GM12865 (cell line): ENCODE measurements at regions not wholly inside any gene's neighbourhood (a gene's known extent, or its start where the extent isn't known, plus 50 kb on each side); places are given as distances from the start of the nearest gene placed in this dataset.

Experiments used
- DNase-seq: peaks from one replicate; pipeline ENCODE4 v3.0.0; 2010; ENCODE audit warnings: low read depth
- H3K4me3 ChIP-seq: 2 replicates; pipeline ENCODE4 v1.5.1; 2011; ENCODE audit warnings: mild to moderate bottlenecking, low read depth, low read length, control low read depth
- TF ChIP-seq, protein P1 (sequence below): IDR thresholded peaks from 2 replicates; pipeline ENCODE4 v1.5.1; 2011; ENCODE audit warnings: low read length, control low read depth, low read depth, inconsistent platforms; ENCODE audit not compliant: insufficient read depth; ENCODE audit errors: missing control alignments

DNA sequence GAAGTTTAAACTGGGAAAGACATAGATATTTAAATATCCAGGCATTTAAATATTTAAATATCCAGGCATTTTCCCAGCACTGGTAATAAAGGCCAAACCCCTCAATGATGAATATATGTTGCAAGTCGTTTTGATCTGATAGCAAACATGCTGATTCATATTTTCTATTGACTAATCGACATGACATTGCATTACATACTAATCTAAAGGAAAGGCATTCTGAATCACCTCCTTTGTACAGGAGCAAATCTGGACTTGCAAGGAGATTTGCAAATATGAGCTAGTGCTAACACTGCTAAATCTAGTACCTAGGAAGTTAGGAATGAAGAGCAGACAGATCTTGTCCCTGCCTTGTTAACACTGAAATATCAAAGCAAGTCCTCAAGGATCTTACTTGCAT lies 207.3 kb downstream of the SLC7A11 start:
- TF ChIP-seq, protein P1, sequence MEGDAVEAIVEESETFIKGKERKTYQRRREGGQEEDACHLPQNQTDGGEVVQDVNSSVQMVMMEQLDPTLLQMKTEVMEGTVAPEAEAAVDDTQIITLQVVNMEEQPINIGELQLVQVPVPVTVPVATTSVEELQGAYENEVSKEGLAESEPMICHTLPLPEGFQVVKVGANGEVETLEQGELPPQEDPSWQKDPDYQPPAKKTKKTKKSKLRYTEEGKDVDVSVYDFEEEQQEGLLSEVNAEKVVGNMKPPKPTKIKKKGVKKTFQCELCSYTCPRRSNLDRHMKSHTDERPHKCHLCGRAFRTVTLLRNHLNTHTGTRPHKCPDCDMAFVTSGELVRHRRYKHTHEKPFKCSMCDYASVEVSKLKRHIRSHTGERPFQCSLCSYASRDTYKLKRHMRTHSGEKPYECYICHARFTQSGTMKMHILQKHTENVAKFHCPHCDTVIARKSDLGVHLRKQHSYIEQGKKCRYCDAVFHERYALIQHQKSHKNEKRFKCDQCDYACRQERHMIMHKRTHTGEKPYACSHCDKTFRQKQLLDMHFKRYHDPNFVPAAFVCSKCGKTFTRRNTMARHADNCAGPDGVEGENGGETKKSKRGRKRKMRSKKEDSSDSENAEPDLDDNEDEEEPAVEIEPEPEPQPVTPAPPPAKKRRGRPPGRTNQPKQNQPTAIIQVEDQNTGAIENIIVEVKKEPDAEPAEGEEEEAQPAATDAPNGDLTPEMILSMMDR = no peak
- DNase-seq = no peak
- H3K4me3 ChIP-seq = no peak overlapping the region

- DNase-seq = no peak
- H3K4me3 ChIP-seq = no peak overlapping the region
- TF ChIP-seq, protein P1 = no peak
These were observed 209.9 kb downstream of the SLC7A11 start for GRCh38 chr4:138032222-138032621.

DNA sequence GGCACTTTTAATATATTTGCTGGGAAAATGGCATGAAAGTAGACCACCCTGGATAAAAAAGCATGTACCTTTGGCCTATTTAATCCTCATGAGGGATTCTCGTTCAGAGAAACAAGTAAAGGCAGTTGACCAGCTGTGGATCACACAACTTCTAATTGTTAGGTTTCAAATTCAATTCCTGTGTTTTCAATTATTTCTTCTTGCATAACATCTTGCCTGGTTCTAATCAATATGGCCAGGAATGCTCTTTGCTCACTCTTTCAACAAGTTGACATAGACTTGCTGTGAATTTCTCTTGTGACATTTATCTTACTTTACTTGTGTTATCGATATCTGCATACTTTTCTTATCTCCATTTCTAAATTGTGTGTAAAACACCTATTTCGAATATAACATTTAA lies 211.8 kb downstream of the SLC7A11 start:
- TF ChIP-seq, protein P1 = no peak
- no peak for DNase-seq
- H3K4me3 ChIP-seq = no peak overlapping the region

DNA sequence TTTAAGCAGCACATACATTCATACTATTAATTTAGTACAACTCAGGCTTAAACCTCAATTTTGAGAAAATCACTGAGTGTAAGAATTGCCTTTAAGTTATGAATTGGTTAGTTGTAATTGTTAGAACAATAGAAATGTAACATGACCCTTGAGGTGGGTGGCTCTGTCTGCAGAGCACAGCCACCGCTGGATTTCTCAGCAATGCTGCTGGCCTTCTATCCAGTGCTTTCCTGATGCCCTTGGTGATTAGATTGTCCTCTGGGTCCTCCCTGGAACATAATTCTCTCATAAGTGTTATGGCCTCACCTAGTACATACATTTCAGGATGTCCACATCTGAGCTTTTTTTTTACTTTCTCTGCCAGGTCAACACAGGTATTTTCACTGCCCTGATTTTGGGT lies 213.2 kb downstream of the SLC7A11 start:
- TF ChIP-seq, protein P1 = no peak
- no peak for DNase-seq
- no peak overlapping the region for H3K4me3 ChIP-seq

DNA sequence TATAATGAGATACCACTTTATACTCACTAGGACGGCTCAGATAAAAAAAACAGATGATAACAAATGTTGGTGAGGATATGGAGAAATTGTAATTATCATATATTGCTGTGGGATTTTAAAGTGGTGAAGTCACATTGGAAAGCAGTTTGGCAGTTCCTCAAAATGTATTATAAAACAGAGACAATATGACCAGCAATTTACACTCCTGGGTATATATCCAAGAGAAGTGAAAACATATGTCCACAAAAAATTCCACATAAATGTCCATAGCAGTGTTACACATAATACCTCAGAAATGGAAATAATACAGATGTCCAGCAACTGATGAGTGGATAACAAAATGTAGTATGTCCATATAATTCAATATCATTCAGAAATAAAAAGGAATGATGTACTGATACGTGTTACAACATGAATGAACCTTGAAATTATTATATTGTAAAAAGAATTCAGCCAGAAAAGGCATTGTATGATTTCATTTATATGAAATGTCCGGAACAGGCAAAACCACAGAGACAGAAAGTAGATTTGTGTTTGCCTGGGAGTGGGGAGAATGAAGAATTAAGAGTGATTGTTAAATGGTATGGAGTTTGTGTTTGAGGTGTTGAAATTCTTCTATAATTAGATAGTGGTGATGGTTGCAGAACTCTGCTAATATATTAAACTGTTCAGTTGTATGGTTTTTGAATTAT lies 220.9 kb downstream of the SLC7A11 start:
- no peak overlapping the region for H3K4me3 ChIP-seq
- TF ChIP-seq, protein P1 = no peak
- no peak for DNase-seq

GRCh38 chr4:138014590-138015288 lies 227.4 kb downstream of the SLC7A11 start:
- DNase-seq = no peak
- TF ChIP-seq, protein P1 = no peak
- no peak overlapping the region for H3K4me3 ChIP-seq
